ENCODE measurements at regions not wholly inside any gene's neighbourhood (a gene's known extent, or its start where the extent isn't known, plus 50 kb on each side); places are given as distances from the start of the nearest gene placed in this dataset.
A peak's percentile ranks its signal among the peaks of the same experiment; 100 is the strongest.

DNA sequence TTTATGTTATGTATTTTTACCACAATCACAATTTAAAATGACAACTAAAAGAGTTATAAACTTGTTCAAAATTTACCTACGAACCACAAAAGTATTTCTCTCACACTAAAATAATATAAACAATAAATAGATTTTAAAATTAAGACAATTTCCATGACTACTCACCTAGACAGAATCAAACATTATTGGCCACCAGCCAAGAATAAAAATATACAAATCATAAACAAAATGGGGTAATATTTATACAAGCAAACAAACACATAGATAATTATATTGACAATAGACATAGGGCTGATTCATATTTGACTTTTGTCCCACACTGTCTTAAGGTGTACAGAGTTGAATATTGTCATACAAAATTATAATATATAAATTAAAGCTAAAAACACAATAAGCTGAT, 119.6 kb upstream of the ZNF92 start:
- TF ChIP-seq, protein P1, sequence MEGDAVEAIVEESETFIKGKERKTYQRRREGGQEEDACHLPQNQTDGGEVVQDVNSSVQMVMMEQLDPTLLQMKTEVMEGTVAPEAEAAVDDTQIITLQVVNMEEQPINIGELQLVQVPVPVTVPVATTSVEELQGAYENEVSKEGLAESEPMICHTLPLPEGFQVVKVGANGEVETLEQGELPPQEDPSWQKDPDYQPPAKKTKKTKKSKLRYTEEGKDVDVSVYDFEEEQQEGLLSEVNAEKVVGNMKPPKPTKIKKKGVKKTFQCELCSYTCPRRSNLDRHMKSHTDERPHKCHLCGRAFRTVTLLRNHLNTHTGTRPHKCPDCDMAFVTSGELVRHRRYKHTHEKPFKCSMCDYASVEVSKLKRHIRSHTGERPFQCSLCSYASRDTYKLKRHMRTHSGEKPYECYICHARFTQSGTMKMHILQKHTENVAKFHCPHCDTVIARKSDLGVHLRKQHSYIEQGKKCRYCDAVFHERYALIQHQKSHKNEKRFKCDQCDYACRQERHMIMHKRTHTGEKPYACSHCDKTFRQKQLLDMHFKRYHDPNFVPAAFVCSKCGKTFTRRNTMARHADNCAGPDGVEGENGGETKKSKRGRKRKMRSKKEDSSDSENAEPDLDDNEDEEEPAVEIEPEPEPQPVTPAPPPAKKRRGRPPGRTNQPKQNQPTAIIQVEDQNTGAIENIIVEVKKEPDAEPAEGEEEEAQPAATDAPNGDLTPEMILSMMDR (IDR thresholded peaks at IDR 0.05 in 4 of 5, conservative IDR thresholded peaks at IDR 0.05 in 1 of 5): no peak
- no peak for TF ChIP-seq POLR2A (IDR thresholded peaks at IDR 0.05)
- no peaks in the 10 kb centered on the region for H3K4me1 ChIP-seq
- DNase-seq (no peak), ATAC-seq (no peak)
- H3K9me3 ChIP-seq: no peaks in the 10 kb centered on the region
- no peak overlapping the region for H3K27ac ChIP-seq
- in situ Hi-C loops (cut with MboI; ENCODE audit: low sequenced_read_pairs in 4 of 4): no loop called here
- peaks cover 0 to 12% (median 0%) of the 10 kb centered on the region in 3 donors for H3K27me3 ChIP-seq
- no peak overlapping the region for H3K4me3 ChIP-seq
- intact Hi-C loops (cut with DNase I; ENCODE audit: low total_unique reads): no loop called here
- no peaks in the 10 kb centered on the region for H3K36me3 ChIP-seq

DNA sequence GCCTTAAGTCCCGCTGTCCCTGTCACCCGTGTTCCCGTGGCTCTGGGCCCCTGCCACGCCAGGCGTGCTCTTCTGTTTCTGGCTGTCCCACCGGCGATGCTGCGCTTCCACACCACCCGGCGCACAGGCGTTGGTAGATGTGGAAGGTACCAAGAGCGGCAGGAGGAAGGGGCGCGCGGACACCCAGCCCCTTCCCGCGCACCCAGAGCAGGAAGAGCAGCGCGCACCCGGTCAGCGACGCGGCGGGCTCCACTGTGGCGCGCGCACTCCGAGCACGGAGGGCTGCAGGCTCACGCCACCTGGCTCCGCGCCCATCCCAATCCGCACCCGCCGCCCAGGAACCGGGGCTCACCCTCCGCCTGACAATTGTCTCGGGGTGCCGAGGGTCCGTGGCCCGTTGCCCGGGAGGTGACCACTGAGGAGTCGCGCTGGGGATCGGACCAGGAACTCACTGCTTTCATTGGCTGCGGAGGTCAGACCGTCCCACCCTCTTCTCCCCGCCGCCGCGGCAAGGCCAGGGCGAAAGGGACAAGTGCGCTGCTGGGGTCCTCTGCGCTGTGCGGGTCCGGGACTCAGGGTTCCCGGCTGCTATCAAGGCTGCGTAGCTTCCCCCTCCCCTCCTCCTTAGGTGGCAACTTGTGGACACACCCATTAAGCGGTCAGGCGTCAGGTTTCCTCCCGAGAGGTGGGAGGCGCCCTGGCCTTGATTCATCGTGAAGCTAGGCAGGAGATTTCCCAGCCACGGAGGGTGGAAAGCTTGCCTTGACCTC, 121.6 kb upstream of the ZNF92 start:
- TF ChIP-seq, protein P1 (IDR thresholded peaks at IDR 0.05 in 4 of 5, conservative IDR thresholded peaks at IDR 0.05 in 1 of 5): no peak
- no peak for TF ChIP-seq POLR2A (IDR thresholded peaks at IDR 0.05)
- Histone ChIP-seq H3K9me3 (no peaks in the 10 kb centered on the region), H3K36me3 (no peaks in the 10 kb centered on the region), H3K27me3 (peaks cover 0 to 12% (median 0%) of the 10 kb centered on the region in 3 donors), H3K4me3 (peak overlapping the region; percentile 63 to 75 (median 68)), H3K4me1 (no peaks in the 10 kb centered on the region), H3K27ac (peak overlapping the region in 1 of 4 donors; percentile 39)
- peak; percentile 58 to 61 for ATAC-seq
- DNase-seq: no peak
- in situ Hi-C loops (cut with MboI; ENCODE audit: low sequenced_read_pairs in 4 of 4): no loop called here
- intact Hi-C loops (cut with DNase I; ENCODE audit: low total_unique reads): no loop called here

DNA sequence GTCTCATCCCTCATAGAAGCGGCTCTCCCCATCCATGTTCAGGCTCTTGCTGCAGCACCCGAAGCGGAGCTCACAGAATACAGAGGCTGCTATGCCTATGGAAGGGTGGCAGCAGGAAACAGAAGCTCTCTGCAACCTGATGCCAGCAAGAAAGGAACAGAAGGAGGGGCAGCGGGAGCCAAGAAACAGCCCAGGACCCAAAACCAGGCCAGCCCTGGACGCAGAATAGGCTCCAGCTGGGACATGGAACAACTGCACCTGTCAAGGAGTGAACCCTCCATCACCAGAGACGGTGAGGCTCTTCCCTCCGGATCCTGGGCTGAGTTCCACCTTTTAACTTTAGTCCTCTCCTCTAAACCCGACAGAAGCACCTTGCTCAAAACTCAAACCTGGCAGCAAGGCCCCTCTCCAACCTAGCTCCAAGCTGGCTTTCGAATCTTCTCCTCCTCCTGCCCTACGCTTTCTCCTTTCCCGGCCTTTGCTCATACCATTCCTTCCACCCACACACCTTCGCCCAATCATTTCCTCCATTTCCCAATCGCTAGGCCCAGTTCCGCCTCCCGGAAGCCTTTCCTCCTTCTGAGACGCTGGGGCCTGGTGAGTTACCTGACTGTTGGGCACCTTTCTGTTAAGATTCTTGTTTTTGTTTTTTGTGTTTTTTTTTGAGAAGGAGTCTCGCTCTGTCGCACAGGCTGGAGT, 122.8 kb upstream of the ZNF92 start:
- no peak for ATAC-seq
- DNase-seq: no peak
- Histone ChIP-seq H3K27me3 (peaks cover 0 to 12% (median 0%) of the 10 kb centered on the region in 3 donors), H3K9me3 (no peaks in the 10 kb centered on the region), H3K4me3 (no peak overlapping the region), H3K36me3 (no peaks in the 10 kb centered on the region), H3K4me1 (no peaks in the 10 kb centered on the region), H3K27ac (no peak overlapping the region)
- in situ Hi-C loops (cut with MboI; ENCODE audit: low sequenced_read_pairs in 4 of 4) (no loop called here), intact Hi-C loops (cut with DNase I; ENCODE audit: low total_unique reads) (no loop called here)
- TF ChIP-seq, protein P1 (IDR thresholded peaks at IDR 0.05 in 4 of 5, conservative IDR thresholded peaks at IDR 0.05 in 1 of 5): no peak
- TF ChIP-seq POLR2A (IDR thresholded peaks at IDR 0.05): no peak

DNA sequence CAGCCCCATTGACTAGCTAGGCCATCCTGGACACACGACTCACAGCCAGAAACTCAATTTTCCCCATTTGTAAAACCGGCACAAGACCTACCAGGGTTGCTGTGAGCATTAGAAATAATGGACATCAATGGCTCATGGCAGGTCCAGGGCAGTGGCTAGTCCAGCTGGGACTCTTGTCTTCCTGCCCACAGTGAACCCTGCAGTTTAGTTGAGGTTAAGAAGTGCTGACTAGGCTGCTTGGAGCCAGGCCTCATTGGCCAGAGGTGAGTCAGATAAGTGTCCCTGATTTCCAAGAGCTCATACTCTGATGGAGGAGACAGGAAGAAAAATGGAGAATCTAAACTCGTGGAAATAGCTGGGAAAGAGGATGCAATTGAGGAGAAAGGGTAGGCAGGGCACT, 123.4 kb upstream of the ZNF92 start:
- Histone ChIP-seq H3K4me3 (no peak overlapping the region), H3K9me3 (no peaks in the 10 kb centered on the region), H3K27ac (no peak overlapping the region), H3K36me3 (no peaks in the 10 kb centered on the region), H3K27me3 (peaks cover 0 to 12% (median 0%) of the 10 kb centered on the region in 3 donors), H3K4me1 (no peaks in the 10 kb centered on the region)
- in situ Hi-C loops (cut with MboI; ENCODE audit: low sequenced_read_pairs in 4 of 4): no loop called here
- DNase-seq (no peak), ATAC-seq (no peak)
- intact Hi-C loops (cut with DNase I; ENCODE audit: low total_unique reads): no loop called here
- TF ChIP-seq POLR2A (IDR thresholded peaks at IDR 0.05): no peak
- TF ChIP-seq, protein P1 (IDR thresholded peaks at IDR 0.05 in 4 of 5, conservative IDR thresholded peaks at IDR 0.05 in 1 of 5): no peak

Data from gastrocnemius medialis (tissue), 4 donors.